BE2C (cell line): ENCODE measurements at regions not wholly inside any gene's neighbourhood (a gene's known extent, or its start where the extent isn't known, plus 50 kb on each side); places are given as distances from the start of the nearest gene placed in this dataset.

Source experiments
- DNase-seq: peaks from one replicate; pipeline ENCODE4 v3.0.0-alpha.2; 2020
- H3K27me3 ChIP-seq: fragments of 250-450 bp; sonication (Bioruptor Pico); 2 replicates; pipeline ENCODE4 v1.5.1; 2020; ENCODE audit warnings: mild to moderate bottlenecking
- H3K36me3 ChIP-seq: fragments of 250-450 bp; sonication (Bioruptor Pico); 2 replicates; pipeline ENCODE4 v1.5.1; 2020; ENCODE audit warnings: mild to moderate bottlenecking
- H3K4me1 ChIP-seq: fragments of 250-450 bp; sonication (Bioruptor Pico); 2 replicates; pipeline ENCODE4 v1.5.1; 2020
- H3K4me3 ChIP-seq: 2 replicates; pipeline ENCODE4 v1.5.1; 2011; ENCODE audit warnings: low read depth, low read length
- H3K9me3 ChIP-seq: fragments of 250-450 bp; sonication (Bioruptor Pico); 2 replicates; pipeline ENCODE4 v1.5.1; 2020
- TF ChIP-seq, protein P1 (sequence below): IDR thresholded peaks from 2 replicates; pipeline ENCODE4 v1.5.1; 2012; ENCODE audit warnings: mild to moderate bottlenecking, low read depth, low read length

DNA sequence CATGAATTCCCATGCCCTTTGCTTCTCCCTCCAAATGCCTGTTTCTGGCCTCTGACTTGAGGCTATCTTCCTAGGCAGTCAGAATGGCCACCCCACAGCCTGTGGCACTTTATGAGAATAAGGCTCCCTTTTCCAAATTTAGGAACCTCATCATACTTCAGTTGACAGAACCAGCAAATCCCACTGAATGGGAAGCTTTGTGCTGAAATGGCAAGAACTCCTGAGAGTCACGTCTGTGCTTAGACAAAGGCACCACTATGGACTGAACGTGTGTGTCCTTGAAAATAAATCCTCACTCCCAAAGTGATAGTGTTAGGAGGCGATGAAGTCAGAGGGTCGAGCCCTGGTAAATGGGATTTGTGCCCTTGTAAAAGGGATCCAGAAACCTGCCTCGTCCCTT, 559.9 kb upstream of the SOX11 start:
- no peak for DNase-seq
- TF ChIP-seq, protein P1, sequence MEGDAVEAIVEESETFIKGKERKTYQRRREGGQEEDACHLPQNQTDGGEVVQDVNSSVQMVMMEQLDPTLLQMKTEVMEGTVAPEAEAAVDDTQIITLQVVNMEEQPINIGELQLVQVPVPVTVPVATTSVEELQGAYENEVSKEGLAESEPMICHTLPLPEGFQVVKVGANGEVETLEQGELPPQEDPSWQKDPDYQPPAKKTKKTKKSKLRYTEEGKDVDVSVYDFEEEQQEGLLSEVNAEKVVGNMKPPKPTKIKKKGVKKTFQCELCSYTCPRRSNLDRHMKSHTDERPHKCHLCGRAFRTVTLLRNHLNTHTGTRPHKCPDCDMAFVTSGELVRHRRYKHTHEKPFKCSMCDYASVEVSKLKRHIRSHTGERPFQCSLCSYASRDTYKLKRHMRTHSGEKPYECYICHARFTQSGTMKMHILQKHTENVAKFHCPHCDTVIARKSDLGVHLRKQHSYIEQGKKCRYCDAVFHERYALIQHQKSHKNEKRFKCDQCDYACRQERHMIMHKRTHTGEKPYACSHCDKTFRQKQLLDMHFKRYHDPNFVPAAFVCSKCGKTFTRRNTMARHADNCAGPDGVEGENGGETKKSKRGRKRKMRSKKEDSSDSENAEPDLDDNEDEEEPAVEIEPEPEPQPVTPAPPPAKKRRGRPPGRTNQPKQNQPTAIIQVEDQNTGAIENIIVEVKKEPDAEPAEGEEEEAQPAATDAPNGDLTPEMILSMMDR, result no peak

DNA sequence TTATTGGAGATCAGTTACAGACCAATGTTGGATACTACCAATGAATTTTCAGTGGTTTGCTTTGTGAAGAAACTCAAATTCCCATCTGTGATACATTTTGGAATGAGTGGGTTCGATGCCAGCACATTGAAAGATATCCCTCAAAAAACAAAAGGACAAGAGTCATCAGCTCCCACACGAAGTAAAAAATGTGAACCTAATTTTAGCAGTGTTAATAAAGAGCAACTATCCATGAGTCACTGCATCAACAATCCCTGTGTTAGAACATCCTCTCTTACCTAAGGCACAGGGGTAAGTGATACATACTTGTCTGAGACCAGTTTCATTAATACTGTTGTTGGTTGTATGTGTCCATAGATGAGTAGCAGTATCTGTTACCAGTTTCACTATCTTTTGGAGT, 551.8 kb upstream of the SOX11 start:
- Histone ChIP-seq H3K9me3 (no peaks in the 10 kb centered on the region), H3K4me3 (no peak overlapping the region), H3K36me3 (no peaks in the 10 kb centered on the region), H3K27me3 (no peaks in the 10 kb centered on the region), H3K4me1 (no peaks in the 10 kb centered on the region)
- TF ChIP-seq, protein P1, result no peak
- DNase-seq, result no peak

More for the DNA sequence above, 559.9 kb upstream of the SOX11 start:
- H3K4me3 ChIP-seq, result no peak overlapping the region
- no peaks in the 10 kb centered on the region for H3K36me3 ChIP-seq
- no peaks in the 10 kb centered on the region; the same call in 1 of the 2 replicates for H3K9me3 ChIP-seq
- no peaks in the 10 kb centered on the region for H3K4me1 ChIP-seq
- no peaks in the 10 kb centered on the region for H3K27me3 ChIP-seq

DNA sequence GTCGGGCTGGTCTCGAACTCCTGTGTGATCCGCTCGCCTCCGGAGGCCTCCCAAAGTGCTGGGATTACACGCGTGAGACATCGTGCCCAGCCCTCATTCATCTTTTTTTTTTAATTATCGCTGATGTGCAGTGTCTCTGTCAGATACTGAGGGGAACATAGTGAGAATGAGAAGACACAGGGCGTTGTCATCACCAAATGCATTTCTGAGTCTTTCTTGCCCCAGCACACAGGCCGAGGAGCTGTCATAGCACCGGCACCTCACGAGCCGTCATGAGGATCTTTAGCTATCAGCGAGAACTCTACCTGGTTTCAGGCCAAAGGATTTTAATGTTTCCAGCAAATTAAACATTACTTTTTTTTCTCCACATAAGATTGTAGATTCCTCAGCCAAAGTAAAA, 548.0 kb upstream of the SOX11 start:
- Histone ChIP-seq H3K9me3 (no peaks in the 10 kb centered on the region), H3K27me3 (no peaks in the 10 kb centered on the region), H3K4me1 (no peaks in the 10 kb centered on the region), H3K36me3 (no peaks in the 10 kb centered on the region), H3K4me3 (no peak overlapping the region)
- TF ChIP-seq, protein P1, result no peak
- DNase-seq, result no peak

DNA sequence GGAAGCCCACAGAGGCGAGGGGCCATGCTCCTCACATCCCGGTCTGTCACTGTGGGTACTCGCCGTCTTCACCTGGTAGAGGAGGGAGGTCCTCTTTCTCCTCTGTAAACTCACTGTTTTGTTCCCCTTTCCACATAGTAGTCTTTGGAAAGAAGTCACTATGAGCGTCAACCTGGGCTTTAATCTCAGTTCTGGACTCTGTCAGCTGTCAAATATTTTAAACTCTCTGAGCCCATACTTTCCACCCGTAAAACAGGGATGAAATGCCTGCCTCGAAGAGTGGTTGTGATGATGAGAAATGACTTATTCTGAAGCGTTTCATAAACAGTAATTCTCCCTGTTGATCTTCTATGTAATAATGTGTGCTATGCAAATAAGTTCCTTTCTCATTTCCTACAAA, 547.1 kb upstream of the SOX11 start:
- no peaks in the 10 kb centered on the region for H3K27me3 ChIP-seq
- H3K4me3 ChIP-seq, result no peak overlapping the region
- H3K36me3 ChIP-seq, result no peaks in the 10 kb centered on the region
- H3K4me1 ChIP-seq, result no peaks in the 10 kb centered on the region
- no peaks in the 10 kb centered on the region for H3K9me3 ChIP-seq
- no peak for DNase-seq
- TF ChIP-seq, protein P1, result no peak

DNA sequence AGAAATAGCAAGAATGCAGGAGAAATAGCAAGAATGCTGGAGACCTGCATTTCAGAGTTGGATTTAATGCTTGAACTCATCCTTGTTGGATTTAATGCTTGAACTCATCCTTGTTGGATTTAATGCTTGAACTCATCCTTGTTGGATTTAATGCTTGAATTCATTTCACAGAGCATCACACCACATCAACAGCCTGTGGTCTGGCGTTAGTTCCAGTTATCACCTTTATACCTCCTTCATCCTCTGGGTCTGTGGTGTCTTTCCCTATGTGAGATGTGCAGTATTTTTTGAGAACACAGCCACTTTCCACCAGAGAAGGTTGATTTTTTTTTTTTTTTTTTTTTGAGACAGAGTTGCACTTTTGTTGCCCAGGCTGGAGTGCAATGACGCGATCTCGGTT, 546.4 kb upstream of the SOX11 start:
- Histone ChIP-seq H3K9me3 (no peaks in the 10 kb centered on the region), H3K27me3 (no peaks in the 10 kb centered on the region), H3K36me3 (no peaks in the 10 kb centered on the region), H3K4me3 (no peak overlapping the region), H3K4me1 (no peaks in the 10 kb centered on the region)
- no peak for DNase-seq
- TF ChIP-seq, protein P1, result no peak

DNA sequence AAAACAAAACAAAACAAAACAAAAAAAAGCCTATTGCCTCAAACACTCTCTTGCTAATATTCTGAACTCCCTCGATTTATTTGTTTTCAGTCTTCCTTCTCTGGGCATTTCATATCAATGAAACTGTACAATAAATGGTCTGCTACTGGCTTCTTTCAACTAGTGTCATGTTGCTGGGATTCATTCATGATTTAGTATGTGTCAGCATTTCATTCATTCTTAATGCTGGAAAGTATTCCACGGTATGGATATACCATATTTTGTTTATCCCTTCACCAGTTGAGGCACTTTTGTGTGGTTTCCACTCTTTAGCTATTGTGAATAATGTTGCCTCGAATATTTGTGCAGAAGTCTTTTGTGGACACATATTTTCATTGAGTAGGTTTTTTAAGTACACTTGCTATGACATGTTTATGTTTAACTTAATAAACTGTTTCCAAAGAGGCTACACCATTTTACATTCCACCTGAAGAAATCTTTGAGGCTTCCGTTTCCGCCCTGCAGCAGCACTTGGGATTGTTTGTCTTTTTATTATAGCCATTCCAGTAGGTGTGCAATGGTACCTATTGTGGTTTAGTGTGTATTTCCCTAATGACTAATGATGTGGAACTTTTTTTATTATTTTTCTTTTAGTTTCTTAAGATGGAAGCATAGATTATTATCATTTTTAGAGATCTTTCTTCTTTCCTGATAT, 543.6 kb upstream of the SOX11 start:
- no peak for DNase-seq
- Histone ChIP-seq H3K9me3 (no peaks in the 10 kb centered on the region), H3K4me3 (no peak overlapping the region), H3K36me3 (no peaks in the 10 kb centered on the region), H3K4me1 (no peaks in the 10 kb centered on the region), H3K27me3 (no peaks in the 10 kb centered on the region)
- TF ChIP-seq, protein P1, result no peak
